GM12892 (cell line): ENCODE measurements at regions not wholly inside any gene's neighbourhood (a gene's known extent, or its start where the extent isn't known, plus 50 kb on each side); places are given as distances from the start of the nearest gene placed in this dataset.

ENCODE experiments used
- POLR2A ChIP-seq: IDR thresholded peaks from 2 replicates; pipeline ENCODE4 v1.6.1; 2011; ENCODE audit warnings: low read depth, low read length, control low read depth
- POLR2AphosphoS5 ChIP-seq: IDR thresholded peaks from 2 replicates; pipeline ENCODE4 v1.6.1; 2011; ENCODE audit warnings: low read depth, low read length, control low read depth

- TF ChIP-seq POLR2AphosphoS5 (no peak), POLR2A (no peak)
Measured at GRCh38 chr2:8111193-8111592, 570.7 kb upstream of the ID2 start.
